B cell (primary cell): ENCODE measurements at regions not wholly inside any gene's neighbourhood (a gene's known extent, or its start where the extent isn't known, plus 50 kb on each side); places are given as distances from the start of the nearest gene placed in this dataset.
"Not testable (repeated sequence)": the region's sequence is repeated elsewhere in the genome, so short reads cannot be mapped to it uniquely, and the experiment has no call there.

Source experiments
- EZH2 ChIP-seq: IDR thresholded peaks from 2 replicates; pipeline ENCODE4 v1.6.1; 2012; ENCODE audit warnings: borderline replicate concordance, low read depth, mild to moderate bottlenecking, moderate library complexity, low read length; ENCODE audit not compliant: insufficient read depth, poor library complexity, severe bottlenecking
- TF ChIP-seq, protein P1 (sequence below): fragments of 200-600 bp; IDR thresholded peaks from one replicate; pipeline ENCODE4 v1.8.0; 2022; ENCODE audit warnings: antibody characterized with exemption, mild to moderate bottlenecking

GRCh38 chr5:50607456-50607855 is 59.0 kb upstream of the PARP8 start:
- TF ChIP-seq, protein P1, sequence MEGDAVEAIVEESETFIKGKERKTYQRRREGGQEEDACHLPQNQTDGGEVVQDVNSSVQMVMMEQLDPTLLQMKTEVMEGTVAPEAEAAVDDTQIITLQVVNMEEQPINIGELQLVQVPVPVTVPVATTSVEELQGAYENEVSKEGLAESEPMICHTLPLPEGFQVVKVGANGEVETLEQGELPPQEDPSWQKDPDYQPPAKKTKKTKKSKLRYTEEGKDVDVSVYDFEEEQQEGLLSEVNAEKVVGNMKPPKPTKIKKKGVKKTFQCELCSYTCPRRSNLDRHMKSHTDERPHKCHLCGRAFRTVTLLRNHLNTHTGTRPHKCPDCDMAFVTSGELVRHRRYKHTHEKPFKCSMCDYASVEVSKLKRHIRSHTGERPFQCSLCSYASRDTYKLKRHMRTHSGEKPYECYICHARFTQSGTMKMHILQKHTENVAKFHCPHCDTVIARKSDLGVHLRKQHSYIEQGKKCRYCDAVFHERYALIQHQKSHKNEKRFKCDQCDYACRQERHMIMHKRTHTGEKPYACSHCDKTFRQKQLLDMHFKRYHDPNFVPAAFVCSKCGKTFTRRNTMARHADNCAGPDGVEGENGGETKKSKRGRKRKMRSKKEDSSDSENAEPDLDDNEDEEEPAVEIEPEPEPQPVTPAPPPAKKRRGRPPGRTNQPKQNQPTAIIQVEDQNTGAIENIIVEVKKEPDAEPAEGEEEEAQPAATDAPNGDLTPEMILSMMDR, result not testable (repeated sequence)
- not testable (repeated sequence) for TF ChIP-seq EZH2
